ENCODE measurements at regions not wholly inside any gene's neighbourhood (a gene's known extent, or its start where the extent isn't known, plus 50 kb on each side); places are given as distances from the start of the nearest gene placed in this dataset.
"Not testable (repeated sequence)": the region's sequence is repeated elsewhere in the genome, so short reads cannot be mapped to it uniquely, and the experiment has no call there.

- DNase-seq = no peak
Observed at GRCh38 chr14:34058510-34058909, 107.6 kb upstream of the EGLN3 start.

GRCh38 chr14:34056046-34056445 is 105.2 kb upstream of the EGLN3 start:
- DNase-seq = no peak

- DNase-seq = no peak
Observed at GRCh38 chr14:34055157-34055950, 104.5 kb upstream of the EGLN3 start.

- no peak for DNase-seq
Observed at GRCh38 chr14:34053666-34054065, 102.8 kb upstream of the EGLN3 start.

- DNase-seq = no peak
Observed at GRCh38 chr14:34052658-34053014, 101.8 kb upstream of the EGLN3 start.

GRCh38 chr14:34051966-34052657 is 101.2 kb upstream of the EGLN3 start:
- no peak for DNase-seq

- DNase-seq = no peak
Observed at GRCh38 chr14:34050606-34051005, 99.7 kb upstream of the EGLN3 start.

- DNase-seq = no peak
Observed at GRCh38 chr14:34049790-34050189, 98.9 kb upstream of the EGLN3 start.

- not testable (repeated sequence) for DNase-seq
Observed at GRCh38 chr14:34049187-34049586, 98.3 kb upstream of the EGLN3 start.

- DNase-seq = no peak
Observed at GRCh38 chr14:34046799-34047520, 96.1 kb upstream of the EGLN3 start.

GRCh38 chr14:34044666-34045306 is 93.9 kb upstream of the EGLN3 start:
- no peak for DNase-seq

- no peak for DNase-seq
Observed at GRCh38 chr14:34044373-34044637, 93.4 kb upstream of the EGLN3 start.

- no peak for DNase-seq
Observed at GRCh38 chr14:34043627-34044372, 92.9 kb upstream of the EGLN3 start.

GRCh38 chr14:34041220-34041619 is 90.3 kb upstream of the EGLN3 start:
- DNase-seq = no peak

- DNase-seq = no peak
Observed at GRCh38 chr14:34040766-34041165, 89.9 kb upstream of the EGLN3 start.

GRCh38 chr14:34039428-34040047 is 88.7 kb upstream of the EGLN3 start:
- no peak for DNase-seq

- no peak for DNase-seq
Observed at GRCh38 chr14:34038358-34039057, 87.6 kb upstream of the EGLN3 start.

- DNase-seq = no peak
Observed at GRCh38 chr14:34036319-34036766, 85.5 kb upstream of the EGLN3 start.

GRCh38 chr14:34035934-34036250 is 85.0 kb upstream of the EGLN3 start:
- DNase-seq = no peak

GRCh38 chr14:34035177-34035933 is 84.5 kb upstream of the EGLN3 start:
- DNase-seq = no peak

Measured in NCI-H1105 treated with DMSO at 0.1 percent for 48 hours (cell line).